ENCODE measurements at regions not wholly inside any gene's neighbourhood (a gene's known extent, or its start where the extent isn't known, plus 50 kb on each side); places are given as distances from the start of the nearest gene placed in this dataset.

GRCh38 chr5:89281766-89282553, 399.0 kb upstream of the MEF2C start:
- DNase-seq (no peak), ATAC-seq (no peak)
- H3K4me3 ChIP-seq, result no peak overlapping the region
- no peaks in the 10 kb centered on the region for H3K4me1 ChIP-seq
- H3K36me3 ChIP-seq, result no peaks in the 10 kb centered on the region
- no peaks in the 10 kb centered on the region for H3K27me3 ChIP-seq
- intact Hi-C loops (cut with DNase I), result no loop called here
- 41% methylated on average over 3 of the region's 3 CpGs for WGBS (ENCODE audit: insufficient coverage, low coverage, low lambda C conversion rate, missing lambda C conversion rate)
- no peaks in the 10 kb centered on the region for H3K9me3 ChIP-seq
- no peak for TF ChIP-seq POLR2A (IDR thresholded peaks at IDR 0.05)
- TF ChIP-seq, protein P1, sequence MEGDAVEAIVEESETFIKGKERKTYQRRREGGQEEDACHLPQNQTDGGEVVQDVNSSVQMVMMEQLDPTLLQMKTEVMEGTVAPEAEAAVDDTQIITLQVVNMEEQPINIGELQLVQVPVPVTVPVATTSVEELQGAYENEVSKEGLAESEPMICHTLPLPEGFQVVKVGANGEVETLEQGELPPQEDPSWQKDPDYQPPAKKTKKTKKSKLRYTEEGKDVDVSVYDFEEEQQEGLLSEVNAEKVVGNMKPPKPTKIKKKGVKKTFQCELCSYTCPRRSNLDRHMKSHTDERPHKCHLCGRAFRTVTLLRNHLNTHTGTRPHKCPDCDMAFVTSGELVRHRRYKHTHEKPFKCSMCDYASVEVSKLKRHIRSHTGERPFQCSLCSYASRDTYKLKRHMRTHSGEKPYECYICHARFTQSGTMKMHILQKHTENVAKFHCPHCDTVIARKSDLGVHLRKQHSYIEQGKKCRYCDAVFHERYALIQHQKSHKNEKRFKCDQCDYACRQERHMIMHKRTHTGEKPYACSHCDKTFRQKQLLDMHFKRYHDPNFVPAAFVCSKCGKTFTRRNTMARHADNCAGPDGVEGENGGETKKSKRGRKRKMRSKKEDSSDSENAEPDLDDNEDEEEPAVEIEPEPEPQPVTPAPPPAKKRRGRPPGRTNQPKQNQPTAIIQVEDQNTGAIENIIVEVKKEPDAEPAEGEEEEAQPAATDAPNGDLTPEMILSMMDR (IDR thresholded peaks at IDR 0.05), result no peak
- H3K27ac ChIP-seq, result no peak overlapping the region

GRCh38 chr5:89281211-89281610, 398.2 kb upstream of the MEF2C start:
- intact Hi-C loops (cut with DNase I), result no loop called here
- Histone ChIP-seq H3K27me3 (no peaks in the 10 kb centered on the region), H3K4me3 (no peak overlapping the region), H3K9me3 (no peaks in the 10 kb centered on the region), H3K36me3 (no peaks in the 10 kb centered on the region), H3K27ac (no peak overlapping the region), H3K4me1 (no peaks in the 10 kb centered on the region)
- ATAC-seq, result no peak
- no peak for TF ChIP-seq POLR2A (IDR thresholded peaks at IDR 0.05)
- TF ChIP-seq, protein P1 (IDR thresholded peaks at IDR 0.05), result no peak
- no peak for DNase-seq
- 60% methylated on average over 5 of the region's 5 CpGs for WGBS (ENCODE audit: insufficient coverage, low coverage, low lambda C conversion rate, missing lambda C conversion rate)

DNA sequence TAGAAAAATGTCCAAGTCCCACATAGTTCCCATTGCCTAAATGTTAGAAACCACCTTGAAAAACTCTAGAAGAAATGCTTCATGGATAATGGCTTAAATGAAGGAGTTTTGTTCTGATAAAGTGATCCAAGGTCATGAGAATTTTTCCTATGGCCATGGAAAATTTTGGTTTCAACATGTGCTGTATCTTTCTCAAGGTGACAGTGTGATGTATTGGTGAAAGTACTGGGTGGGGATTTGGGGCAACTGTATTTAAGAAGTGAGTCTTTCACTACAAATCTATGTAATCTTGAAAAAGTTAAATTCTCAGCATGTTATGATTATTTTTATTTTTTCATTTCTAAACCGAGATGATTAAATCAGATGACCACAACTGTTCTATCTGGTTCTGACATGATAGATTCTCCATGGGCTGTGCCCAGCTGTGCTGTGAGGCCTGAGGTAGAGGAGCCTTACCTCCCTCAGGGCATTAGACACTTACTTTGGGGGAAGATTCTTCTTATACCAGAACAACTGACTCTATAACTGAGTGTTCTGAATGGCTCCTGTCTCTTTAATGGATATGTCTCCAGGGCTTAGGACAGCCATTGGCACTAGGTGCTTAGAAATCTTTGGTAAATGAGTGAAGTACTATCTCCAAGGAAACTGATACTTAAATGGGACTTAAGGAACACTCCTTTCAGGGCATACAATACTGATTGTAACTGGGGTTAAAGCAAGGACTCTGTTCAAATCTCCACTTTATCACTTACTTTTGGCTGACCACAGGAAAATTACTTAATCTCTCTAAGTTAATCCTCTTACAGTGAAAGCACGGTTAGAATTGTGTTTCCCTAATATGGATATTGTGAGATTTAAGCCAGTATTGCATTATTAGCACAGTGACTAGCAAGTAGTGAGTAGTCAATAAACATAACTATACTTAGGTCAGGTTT, 397.4 kb upstream of the MEF2C start:
- DNase-seq, result no peak
- no peaks in the 10 kb centered on the region for H3K36me3 ChIP-seq
- no peak for TF ChIP-seq POLR2A (IDR thresholded peaks at IDR 0.05)
- TF ChIP-seq, protein P1 (IDR thresholded peaks at IDR 0.05), result no peak
- H3K4me3 ChIP-seq, result no peak overlapping the region
- H3K4me1 ChIP-seq, result no peaks in the 10 kb centered on the region
- 45% methylated on average over 2 of the region's 2 CpGs for WGBS (ENCODE audit: insufficient coverage, low coverage, low lambda C conversion rate, missing lambda C conversion rate)
- no peak for ATAC-seq
- H3K9me3 ChIP-seq, result no peaks in the 10 kb centered on the region
- H3K27me3 ChIP-seq, result no peaks in the 10 kb centered on the region
- intact Hi-C loops (cut with DNase I), result no loop called here
- no peak overlapping the region for H3K27ac ChIP-seq

DNA sequence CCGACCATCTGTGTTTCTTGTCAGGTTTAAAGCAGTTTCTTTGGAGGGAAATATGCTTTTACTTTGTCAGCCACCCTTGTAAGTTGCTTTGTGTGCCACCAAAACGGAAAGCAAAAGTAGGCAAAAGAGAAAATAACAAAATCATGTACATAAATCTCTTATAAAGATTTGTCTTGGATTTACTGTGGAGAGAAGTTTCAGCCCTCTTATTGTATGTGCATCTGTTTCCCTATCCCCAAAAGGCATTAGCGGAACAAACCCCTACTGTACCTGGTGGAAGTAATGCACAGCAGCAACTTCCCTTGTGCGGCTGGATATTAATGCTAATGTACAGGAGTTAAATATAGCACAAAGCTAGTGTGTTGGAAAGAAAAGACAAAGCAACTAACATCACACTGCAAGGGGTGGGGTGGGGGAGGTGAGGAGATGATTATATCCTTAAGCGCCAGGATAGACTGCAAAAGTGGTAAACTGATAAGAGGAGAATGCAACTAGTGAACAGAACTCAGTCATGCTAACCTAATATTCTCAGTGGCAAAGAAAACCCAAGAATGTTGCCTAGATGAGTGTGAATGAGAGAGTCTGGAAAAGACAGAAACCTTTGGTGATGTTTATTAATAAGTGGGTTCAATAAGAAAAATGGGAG, 396.5 kb upstream of the MEF2C start:
- no peaks in the 10 kb centered on the region for H3K27me3 ChIP-seq
- DNase-seq, result no peak
- no peak overlapping the region for H3K27ac ChIP-seq
- no peak for TF ChIP-seq POLR2A (IDR thresholded peaks at IDR 0.05)
- TF ChIP-seq, protein P1 (IDR thresholded peaks at IDR 0.05), result no peak
- no peaks in the 10 kb centered on the region for H3K36me3 ChIP-seq
- no peak overlapping the region for H3K4me3 ChIP-seq
- ATAC-seq, result no peak
- H3K9me3 ChIP-seq, result no peaks in the 10 kb centered on the region
- H3K4me1 ChIP-seq, result no peaks in the 10 kb centered on the region
- intact Hi-C loops (cut with DNase I), result no loop called here
- 56% methylated on average over 5 of the region's 5 CpGs for WGBS (ENCODE audit: insufficient coverage, low coverage, low lambda C conversion rate, missing lambda C conversion rate)
